ENCODE measurements at regions not wholly inside any gene's neighbourhood (a gene's known extent, or its start where the extent isn't known, plus 50 kb on each side); places are given as distances from the start of the nearest gene placed in this dataset.
"Not testable (repeated sequence)": the region's sequence is repeated elsewhere in the genome, so short reads cannot be mapped to it uniquely, and the experiment has no call there.

DNA sequence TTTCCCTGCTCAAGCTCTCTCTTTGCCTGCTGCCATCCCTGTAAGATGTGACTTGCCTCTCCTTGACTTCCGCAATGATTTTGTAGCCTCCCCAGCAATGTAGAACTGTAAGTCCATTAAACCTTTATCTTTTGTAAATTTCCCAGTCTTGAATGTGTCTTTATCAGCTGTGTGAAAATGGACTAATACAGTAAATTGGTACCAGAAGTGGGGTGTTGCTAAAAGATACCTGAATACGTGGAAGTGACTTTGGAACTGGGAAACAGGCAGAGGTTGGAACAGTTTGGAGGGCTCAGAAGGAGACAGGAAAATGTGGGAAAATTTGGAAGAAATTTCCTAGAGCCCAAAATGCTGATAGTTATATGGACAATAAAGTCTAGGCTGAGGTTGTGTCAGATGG is 184.6 kb upstream of the EEF2KMT start:
- DNase-seq (ENCODE audit: low read depth in 1 of 2, low spot score in 1 of 2): not testable (repeated sequence)

DNA sequence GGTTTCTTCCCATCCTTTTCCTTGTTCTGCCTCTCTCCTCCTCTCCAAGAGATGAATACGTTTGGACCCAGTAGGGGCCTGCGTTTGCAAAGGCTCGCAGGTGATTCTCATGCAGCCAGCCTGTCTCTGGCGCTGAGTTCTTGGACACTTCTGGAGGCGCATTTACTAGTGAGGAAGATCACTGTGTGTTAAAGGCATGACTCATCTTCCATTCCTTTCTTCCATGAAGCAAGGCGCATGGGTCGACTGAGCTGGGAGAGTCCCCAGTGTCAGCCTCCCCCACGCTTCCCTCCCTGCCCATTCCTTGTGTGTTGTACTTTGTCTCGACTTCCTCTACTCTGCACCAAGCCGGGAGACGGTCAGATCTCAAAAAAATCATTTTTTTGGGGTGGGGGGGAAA is 159.9 kb upstream of the EEF2KMT start:
- no peak for DNase-seq (ENCODE audit: low read depth in 1 of 2, low spot score in 1 of 2)

DNA sequence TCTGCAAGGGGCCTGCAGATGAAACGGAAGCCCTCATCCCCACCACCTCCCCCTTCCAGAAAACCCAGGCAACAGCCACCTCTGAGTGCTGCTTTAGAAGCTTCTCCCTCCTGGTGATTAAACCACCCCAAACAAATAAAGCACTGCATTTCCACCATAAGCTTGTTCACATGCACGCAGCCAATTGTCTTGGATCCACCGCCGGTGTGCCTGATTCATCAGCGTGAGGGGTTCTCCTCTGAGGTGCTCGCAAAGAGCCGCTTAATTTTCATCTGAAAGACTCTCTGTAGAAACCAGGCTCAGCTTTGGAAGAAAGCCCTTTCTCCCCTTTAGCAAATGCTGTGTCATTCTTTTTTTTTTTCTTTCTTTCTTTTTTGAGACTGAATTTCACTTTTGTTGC is 155.2 kb upstream of the EEF2KMT start:
- no peak for DNase-seq (ENCODE audit: low read depth in 1 of 2, low spot score in 1 of 2)

DNA sequence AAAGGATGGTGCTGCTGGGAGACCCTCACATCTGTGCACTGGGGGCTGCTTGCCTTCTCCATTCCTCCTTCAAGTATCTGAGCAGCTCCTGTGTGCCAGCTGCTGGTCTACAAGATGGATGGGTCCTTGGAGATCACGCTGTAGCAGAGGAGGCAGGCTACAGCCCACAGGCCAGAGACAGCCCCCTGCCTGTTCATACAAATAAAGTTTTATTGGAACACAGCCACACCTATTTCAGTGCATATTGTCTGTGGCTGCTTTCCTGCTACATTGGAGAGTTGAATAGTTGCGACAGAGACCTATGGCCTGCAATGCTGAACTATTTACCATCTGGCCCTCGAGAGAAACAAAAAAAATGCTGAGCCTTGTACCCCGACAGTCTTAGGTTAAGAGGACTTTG is 149.8 kb upstream of the EEF2KMT start:
- not testable (repeated sequence) for DNase-seq (ENCODE audit: low read depth in 1 of 2, low spot score in 1 of 2)

DNA sequence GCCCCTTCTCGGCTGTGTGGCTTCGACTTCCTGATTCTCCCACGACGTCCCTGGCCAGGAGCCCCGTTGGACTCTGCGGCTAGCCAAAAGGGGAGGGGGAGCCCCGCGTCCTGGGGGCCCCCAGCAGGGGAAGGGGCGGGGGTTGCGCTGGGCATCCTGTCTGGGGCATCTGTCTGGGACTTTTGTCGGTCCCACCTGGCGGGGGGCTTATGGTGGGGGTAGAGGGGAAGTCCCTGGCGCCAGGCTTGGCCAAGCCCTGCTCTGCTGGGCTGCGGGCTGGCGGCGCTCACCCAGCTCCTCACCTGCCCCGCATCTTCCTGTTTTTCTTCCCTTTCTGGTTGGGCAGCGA is 142.7 kb upstream of the EEF2KMT start:
- DNase-seq (ENCODE audit: low read depth in 1 of 2, low spot score in 1 of 2): not testable (repeated sequence)

DNA sequence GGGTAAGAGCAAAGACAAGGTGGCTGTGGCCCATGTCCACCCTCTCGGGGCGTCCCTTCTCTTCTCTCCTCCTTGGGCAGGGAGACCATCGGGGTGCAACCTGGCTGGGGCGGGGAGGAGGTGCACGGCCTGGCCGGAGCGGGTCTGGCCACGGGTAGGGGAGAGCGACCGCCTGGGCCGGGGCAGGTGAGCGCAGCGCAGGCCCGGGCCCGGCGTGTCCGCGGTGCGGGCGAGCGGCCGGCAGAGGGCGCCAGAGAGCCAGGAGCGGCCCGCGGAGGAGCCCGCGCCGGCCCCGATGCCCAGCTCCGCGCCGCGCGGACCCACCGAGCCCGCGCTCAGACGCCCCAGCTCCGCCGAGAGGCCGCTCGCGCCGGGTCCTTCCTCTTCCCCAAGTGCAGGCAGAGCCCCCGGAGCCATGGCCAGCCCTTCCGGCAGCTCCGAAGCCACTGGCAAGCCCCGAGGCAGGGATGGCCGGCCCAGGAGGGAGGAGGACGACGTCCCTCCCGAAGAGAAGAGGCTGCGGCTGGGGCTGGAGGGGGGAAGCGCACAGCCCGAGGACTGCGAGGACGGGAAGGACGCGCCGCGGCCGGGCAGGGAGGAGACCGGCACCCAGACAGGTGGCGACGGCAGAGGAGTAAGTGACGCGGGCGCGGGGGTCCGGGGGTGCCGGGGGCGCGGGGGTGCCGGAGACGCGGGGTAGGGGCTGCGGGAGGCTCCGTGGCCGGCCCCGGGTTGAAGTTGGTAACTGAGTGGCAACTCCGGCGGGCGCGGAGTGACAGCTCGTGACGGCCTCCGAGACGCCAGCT is 142.1 kb upstream of the EEF2KMT start:
- DNase-seq (ENCODE audit: low read depth in 1 of 2, low spot score in 1 of 2): peak; percentile 38

DNA sequence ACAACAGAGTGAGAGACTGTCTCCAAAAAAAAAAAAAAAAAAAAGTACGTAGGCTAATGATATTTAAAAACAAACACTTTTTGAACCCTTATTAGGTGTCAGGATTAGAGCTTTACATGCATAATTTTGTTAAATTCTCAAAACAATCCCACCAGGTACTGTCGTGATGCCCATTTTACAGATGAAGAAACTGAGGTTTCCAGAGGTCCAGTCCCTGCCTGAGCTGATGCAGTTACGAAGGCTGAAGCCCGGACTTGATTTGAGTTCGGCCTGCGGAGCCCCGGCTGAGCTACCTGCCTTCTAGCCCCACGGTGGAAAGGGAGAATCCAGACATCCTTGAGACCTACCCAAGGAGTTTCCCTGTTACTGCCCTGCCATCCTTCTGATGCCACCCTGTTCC is 137.5 kb upstream of the EEF2KMT start:
- no peak for DNase-seq (ENCODE audit: low read depth in 1 of 2, low spot score in 1 of 2)

DNA sequence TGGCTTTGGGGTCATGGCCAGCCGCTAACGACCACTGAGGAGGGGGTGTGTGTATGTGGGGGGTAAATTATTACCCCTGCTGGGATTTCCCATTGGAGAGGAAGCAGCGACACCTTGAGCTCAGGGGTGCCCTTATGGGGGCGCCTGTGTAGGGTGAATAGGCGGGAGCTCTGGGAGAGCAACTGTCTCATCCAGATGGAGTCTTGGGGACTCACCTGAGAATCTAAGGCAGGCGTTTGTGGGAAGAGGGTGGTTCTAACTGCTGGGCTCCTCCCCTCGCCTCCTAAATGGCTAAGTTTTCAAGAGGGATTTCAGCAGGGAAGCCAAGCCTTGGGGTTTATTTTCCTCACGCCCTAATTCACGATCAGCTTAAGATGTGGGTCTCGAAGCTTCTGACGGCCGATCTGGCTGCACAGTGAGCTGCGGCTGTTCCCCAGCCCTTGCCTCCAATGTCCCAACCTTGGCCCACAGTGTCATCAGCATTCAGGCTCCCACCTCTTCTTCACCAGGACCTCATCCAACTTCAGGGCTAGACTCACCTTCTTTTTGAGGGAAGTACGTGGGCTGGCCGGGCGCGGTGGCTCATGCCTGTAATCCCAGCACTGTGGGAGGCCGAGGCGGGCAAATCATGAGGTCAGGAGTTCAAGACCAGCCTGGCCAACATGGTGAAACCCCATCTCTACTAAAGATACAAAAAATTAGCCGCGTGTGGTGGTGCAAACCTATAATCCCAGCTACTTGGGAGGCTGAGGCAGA is 136.9 kb upstream of the EEF2KMT start:
- DNase-seq (ENCODE audit: low read depth in 1 of 2, low spot score in 1 of 2): no peak

DNA sequence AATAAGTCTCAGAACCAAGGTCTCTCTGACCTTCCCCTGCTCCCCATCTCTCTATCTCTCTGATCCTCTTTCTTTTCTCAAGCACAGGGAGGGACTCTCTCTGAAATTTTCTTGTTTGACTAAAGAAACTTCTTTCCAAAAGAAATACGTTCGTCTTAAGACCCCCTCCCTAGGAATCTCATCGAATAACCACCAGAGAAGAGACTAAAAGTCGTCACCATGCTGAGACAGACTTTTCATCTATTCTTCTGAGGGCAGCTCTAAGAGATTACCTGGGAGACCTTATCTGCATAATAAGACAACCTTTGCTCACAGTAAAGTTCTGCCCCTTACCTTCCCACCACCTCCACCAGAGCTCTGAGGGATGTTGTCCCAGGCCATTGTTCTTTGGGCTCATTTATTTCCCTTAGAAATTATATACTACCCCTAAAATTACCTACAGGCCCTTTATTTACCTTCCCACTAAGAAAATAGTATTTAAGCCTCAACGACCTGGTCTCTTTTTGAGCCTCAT is 133.7 kb upstream of the EEF2KMT start:
- DNase-seq (ENCODE audit: low read depth in 1 of 2, low spot score in 1 of 2): no peak

DNA sequence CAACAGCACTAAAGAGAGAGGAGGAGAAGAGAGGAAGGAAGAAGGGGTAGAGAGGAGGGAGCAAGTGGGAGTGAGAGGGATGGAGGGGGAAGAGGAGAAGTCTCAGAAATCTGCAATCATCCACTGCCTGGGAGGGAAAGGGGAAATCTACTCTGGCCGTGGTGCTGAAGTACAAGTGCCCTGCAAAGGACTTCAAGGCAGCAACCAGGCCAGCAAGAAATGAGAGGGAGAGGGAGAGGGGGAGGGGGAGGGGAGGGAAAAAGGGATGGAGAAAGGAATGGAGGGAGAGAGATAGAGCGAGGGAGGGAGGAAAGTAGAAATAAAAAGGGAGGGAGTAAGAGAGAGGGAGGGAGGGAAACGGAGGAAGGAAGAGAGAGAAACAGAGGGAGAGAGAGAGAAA is 130.8 kb upstream of the EEF2KMT start:
- no peak for DNase-seq (ENCODE audit: low read depth in 1 of 2, low spot score in 1 of 2)

DNA sequence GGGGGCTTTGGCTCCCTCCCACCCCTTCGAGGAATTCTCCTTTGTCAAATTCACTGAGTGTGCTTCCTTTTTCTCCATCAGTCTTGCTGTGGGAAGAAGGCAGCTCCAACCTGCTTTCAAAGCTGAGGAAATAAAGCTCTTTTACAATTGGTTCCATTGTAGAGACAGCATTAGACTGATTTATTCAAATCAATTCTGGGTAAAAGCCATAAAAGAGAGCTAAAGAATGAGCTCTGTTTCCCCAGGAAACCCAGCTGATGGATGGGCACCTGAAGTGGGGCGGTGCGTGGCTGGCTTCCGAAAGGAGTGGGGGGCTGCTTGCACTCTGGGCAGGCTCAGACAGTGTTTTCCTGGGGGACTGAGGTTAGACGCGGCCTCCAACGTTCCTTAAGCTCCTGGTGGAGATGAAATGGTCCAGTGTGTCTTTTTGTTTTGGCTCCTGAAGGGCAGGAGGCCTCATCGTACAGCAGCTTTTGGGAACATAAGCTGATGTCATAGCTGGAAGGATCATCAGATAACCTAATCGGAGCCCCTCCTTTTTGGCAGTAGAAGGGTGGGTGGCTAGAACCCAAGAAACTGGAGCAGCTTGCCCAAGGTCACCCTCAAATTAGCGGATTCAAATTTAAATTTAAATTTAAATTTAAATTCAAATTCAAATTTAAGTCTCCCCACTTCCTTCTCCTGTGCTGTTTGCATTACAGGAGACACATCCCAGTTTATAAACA is 128.5 kb upstream of the EEF2KMT start:
- DNase-seq (ENCODE audit: low read depth in 1 of 2, low spot score in 1 of 2): no peak

DNA sequence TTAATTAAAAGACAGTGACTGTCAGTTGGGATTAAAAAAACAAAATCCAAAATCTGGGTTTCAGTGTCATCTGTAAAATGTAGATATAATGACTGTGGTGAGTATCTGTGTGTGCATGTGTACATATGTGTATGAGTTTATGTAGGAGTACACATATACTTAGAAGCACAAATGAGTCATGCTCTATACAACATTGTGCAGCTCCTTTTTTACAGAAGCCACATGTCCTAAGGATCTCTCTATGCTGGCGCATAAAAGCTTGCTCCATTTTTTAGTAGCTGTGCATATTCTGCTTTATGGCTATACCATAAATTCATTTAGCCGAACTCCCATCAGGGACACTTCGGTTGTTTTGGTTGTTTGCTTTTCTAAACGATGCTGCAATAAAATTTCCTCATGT is 125.2 kb upstream of the EEF2KMT start:
- no peak for DNase-seq (ENCODE audit: low read depth in 1 of 2, low spot score in 1 of 2)

DNA sequence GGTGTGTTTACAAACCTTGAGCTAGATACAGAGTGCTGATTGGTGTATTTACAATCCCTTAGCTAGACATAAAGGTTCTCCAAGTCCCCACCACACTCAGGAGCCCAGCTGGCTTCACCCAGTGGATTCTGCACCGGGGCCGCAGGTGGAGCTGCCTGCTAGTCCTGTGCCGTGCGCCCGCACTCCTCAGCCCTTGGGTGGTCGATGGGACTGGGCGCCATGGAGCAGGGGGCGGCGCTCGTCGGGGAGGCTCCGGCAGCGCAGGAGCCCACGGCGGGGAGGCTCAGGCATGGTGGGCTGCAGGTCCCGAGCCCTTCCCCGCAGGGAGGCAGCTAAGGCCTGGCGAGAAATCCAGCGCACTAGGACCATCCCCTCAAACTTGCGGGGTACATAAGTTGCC is 124.2 kb upstream of the EEF2KMT start:
- DNase-seq (ENCODE audit: low read depth in 1 of 2, low spot score in 1 of 2): not testable (repeated sequence)

DNA sequence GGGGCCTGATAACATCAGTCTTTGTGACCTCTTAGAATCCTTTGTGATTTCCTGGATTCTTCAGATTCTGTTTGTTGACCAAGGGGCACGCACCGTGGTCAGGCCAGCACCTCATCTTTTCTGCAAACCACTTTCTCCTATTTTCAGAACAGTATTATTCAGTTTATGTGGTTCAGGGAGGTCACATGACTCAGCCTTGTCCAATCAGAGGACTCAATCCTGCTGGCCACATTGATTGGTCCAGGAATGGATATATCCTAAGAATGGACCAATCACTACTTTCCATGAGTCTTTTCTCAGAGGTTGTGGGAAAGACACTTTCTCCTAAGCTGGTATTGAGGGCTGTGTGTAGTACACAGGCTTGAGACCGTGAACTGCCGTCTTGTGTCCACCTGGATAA is 123.1 kb upstream of the EEF2KMT start:
- no peak for DNase-seq (ENCODE audit: low read depth in 1 of 2, low spot score in 1 of 2)

DNA sequence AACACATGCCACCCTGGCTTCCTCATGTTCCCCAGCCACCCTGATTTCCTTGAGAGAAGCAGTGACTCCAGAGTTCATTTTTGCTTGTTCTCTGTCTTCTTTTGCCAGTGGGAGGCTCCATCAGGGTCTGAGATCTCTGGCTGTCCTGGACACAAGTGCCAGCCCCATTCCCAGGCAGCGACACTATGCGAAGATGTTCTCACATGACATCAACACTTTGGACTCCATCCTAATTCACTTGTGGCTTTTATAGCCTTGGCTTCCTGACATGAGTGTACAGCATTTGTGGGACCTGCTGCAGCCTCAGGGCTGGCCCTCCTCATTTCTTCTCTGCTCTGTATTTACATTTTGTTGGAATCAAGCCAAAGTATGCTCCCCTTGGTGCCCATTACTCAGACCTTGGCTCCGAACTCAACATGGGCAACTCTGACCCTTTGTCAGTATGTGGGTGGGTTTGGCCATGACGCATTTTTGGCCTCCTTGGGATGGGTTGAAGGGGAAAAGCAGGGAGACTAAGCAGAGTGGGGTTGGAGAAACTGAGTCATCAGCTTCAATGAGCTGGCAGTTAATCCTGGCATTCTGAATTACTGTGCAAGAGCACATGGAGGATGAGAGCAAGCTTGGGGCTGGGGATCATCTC is 119.0 kb upstream of the EEF2KMT start:
- no peak for DNase-seq (ENCODE audit: low read depth in 1 of 2, low spot score in 1 of 2)

DNA sequence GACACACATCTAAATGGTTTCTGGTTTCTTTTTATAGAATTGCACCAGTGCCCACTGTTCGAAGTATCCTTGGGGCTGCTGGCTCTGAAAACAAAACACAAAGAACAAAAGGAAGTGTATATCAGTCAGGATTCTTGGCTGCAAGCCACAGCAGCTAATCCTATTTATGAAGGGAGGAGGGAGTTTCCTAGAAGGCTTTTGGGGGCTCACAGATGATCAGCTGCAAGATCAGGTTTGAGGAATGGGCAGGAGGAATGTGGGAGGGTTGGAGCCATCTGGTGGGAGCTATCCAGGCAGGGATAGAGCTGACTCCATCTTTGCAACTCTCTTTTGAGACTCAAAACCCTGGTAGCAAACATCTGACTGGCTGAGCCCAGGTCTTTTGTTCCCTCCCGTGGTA is 118.3 kb upstream of the EEF2KMT start:
- no peak for DNase-seq (ENCODE audit: low read depth in 1 of 2, low spot score in 1 of 2)

DNA sequence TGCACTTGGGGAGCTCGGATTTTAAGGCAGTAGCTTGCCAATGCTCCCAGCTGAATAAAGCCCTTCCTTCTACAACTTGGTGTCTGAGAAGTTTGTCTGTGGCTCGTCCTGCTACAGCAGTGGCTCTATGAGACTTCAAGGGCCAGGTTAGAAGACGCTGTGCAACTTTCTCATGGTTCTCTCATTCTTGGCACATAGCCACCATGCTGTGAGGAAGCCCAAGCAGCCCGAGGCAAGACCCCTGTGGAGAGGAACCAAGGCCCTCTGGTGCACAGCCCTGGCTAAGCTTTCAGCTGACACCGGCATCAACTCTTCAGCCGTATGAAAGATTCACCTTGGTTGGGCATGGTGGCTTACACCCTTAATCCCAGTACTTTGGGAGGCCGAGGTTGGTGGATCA is 116.9 kb upstream of the EEF2KMT start:
- no peak for DNase-seq (ENCODE audit: low read depth in 1 of 2, low spot score in 1 of 2)

DNA sequence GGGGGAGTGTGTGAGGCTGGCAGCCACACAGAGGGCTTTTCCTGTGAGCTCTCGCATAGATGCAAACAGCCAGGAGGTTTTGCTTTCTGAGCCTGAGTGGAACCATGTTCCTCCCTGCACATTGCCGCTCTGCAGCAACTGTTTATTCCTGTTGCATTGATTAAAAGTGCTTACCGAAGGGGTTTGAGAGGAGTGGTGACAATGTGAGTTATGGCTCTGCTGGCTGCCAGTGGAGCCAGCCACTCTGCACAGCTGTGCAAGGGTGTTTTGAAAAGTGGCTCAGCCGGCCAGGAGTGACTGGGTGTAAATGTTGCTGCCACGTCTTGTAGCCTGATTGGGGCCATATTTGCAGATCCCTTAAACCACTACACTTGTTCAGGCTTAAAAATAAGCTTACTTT is 114.9 kb upstream of the EEF2KMT start:
- not testable (repeated sequence) for DNase-seq (ENCODE audit: low read depth in 1 of 2, low spot score in 1 of 2)

DNA sequence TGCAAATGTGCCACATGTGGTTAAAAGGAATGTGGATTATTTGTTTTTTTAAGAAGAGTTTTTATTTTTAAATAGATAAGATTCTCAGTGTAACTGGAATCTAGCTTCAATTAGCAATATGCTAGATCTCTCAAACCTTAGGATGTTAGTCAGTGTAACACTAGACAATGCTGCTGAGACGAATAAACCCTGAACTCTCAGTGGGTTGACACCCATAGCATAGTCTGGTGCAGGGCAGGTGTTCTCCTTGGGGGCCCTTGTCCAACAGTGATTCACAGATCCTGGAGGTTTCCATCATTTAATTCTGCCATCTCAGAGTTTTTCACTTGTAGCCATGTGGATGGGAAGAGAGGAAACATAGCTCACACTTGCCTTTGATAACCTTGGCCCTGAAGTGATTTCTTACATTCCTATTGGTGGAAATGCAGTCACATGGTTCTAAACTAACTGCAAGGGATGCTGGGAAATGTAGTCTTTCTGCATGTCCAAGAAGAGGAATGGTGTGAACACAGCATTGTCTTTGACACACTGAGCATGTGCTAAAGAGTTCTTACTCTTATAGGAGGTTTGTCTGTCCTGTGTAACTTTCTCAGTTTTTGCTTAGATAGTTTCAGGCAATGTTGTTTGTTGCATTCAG is 110.4 kb upstream of the EEF2KMT start:
- not testable (repeated sequence) for DNase-seq (ENCODE audit: low read depth in 1 of 2, low spot score in 1 of 2)

DNA sequence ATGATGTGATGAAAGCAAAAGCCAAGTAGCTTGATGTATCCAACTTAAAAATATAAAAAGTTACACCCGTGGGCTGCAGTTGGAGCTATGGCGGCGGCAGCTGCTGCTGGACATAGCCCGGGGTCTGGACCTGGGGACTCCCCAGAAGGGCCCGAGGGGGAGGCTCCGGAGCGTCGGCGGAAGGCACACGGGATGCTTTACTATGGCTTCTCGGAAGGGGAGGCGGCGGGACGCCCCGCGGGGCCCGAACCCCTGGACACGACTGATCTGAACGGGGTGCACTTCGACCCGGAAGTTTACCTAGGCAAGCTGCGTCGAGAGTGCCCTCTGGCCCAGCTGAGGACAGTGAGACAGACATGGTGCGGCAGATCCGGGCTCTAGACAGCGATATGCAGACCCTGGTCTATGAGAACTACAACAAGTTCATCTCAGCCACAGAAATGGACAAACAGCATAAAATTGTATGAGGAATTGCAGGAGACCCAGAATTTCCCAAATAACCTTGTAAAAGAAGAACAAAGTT is 109.5 kb upstream of the EEF2KMT start:
- no peak for DNase-seq (ENCODE audit: low read depth in 1 of 2, low spot score in 1 of 2)

Measured in activated T-helper 1 cell treated with anti-CD3 and anti-CD28 coated beads, Interleukin-2, amount 50 U/mL, for 16 hours (primary cell).